ENCODE measurements at regions not wholly inside any gene's neighbourhood (a gene's known extent, or its start where the extent isn't known, plus 50 kb on each side); places are given as distances from the start of the nearest gene placed in this dataset.
"Not testable (repeated sequence)": the region's sequence is repeated elsewhere in the genome, so short reads cannot be mapped to it uniquely, and the experiment has no call there.

DNA sequence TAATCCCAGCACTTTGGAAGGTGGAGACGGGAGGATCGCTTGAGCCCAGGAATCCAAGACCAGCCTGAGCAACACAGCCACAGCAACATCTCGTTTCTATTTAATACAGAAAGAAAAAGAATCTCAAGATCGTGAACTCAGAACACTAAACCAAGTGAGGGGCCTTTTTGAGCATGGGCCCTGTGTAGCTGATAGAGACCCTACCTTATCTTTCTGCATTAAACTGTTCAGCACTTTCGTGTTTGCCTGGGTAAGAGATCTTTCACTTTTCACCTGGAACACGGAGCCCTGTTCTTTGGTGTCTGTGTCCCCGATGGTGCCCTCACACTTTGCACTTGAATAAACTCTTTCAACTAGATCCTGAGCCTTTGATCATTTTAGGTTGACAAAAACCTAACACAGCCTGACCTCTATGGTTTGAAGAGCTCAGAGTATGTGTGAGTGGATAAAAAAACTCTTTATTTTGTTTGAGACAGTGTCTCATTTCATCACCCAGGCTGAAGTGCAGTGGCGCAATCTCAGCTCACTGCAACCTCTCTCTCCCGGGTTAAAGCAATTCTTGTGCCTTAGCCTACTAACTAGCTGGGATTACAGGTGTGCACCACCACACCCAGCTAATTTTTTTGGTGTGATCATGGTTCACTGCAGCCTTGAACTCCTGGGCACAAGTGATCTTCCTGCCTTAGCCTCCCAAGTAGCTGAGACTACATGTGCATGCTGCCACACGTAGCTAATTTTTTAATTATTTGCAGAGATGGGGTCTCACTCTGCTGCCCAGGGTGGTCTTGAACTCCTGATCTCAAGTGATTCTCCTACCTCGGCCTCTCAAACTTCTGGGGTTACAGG, 83.8 kb upstream of the GRIN2A start:
- Mint-ChIP-seq H3K27me3 (ENCODE audit: insufficient read depth) (no peaks in the 10 kb centered on the region), H3K36me3 (ENCODE audit: low read depth) (no peaks in the 10 kb centered on the region), H3K4me1 (no peaks in the 10 kb centered on the region), H3K4me3 (no peak overlapping the region), H3K27ac (no peak overlapping the region), H3K9me3 (peaks cover 20% of the 10 kb centered on the region)
- TF ChIP-seq, protein P1, sequence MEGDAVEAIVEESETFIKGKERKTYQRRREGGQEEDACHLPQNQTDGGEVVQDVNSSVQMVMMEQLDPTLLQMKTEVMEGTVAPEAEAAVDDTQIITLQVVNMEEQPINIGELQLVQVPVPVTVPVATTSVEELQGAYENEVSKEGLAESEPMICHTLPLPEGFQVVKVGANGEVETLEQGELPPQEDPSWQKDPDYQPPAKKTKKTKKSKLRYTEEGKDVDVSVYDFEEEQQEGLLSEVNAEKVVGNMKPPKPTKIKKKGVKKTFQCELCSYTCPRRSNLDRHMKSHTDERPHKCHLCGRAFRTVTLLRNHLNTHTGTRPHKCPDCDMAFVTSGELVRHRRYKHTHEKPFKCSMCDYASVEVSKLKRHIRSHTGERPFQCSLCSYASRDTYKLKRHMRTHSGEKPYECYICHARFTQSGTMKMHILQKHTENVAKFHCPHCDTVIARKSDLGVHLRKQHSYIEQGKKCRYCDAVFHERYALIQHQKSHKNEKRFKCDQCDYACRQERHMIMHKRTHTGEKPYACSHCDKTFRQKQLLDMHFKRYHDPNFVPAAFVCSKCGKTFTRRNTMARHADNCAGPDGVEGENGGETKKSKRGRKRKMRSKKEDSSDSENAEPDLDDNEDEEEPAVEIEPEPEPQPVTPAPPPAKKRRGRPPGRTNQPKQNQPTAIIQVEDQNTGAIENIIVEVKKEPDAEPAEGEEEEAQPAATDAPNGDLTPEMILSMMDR (conservative IDR thresholded peaks at IDR 0.05) = no peak
- Histone ChIP-seq H3K4me1 (ENCODE audit: control insufficient read depth, insufficient read depth, low read length) (no peaks in the 10 kb centered on the region), H3K36me3 (ENCODE audit: control insufficient read depth, insufficient read depth, low read length) (no peaks in the 10 kb centered on the region), H3K4me3 (ENCODE audit: low read length) (no peak overlapping the region), H3K9me3 (ENCODE audit: control insufficient read depth, low read length) (peaks cover 11% of the 10 kb centered on the region), H3K9ac (ENCODE audit: extremely low read depth, low read length, poor library complexity, severe bottlenecking) (no peak overlapping the region), H3K27ac (ENCODE audit: low read depth, low read length) (no peak overlapping the region), H3K27me3 (ENCODE audit: control insufficient read depth, insufficient read depth, low read length, poor library complexity, severe bottlenecking) (no peaks in the 10 kb centered on the region)
- 76 to 88% methylated on average over 8 to 11 of the region's 11 CpGs for WGBS, 2 experiments (ENCODE audit: insufficient coverage in 1 of 2, insufficient read length in 1 of 2)
- no peak for DNase-seq

DNA sequence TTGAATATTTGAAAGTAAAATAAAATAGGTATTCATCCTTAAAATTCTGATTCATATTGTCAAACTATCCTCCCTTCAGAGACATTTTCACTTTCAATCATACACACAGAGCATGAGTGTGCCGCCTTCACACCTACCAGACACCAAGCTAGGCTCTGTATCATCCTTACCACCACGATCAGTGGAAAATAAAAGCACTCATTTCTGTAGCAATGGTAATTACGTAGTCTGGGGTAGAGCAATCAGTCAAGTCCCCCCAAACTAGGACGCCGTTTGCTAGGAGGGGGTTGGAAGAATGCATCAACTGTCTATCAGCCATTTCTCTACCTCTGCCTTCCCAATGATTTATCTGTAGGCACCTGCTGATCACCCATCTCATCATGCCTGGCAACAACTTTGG, 84.6 kb upstream of the GRIN2A start:
- Mint-ChIP-seq H3K9me3 (peaks cover 22% of the 10 kb centered on the region), H3K4me3 (no peak overlapping the region), H3K27ac (no peak overlapping the region), H3K36me3 (ENCODE audit: low read depth) (no peaks in the 10 kb centered on the region), H3K27me3 (ENCODE audit: insufficient read depth) (no peaks in the 10 kb centered on the region), H3K4me1 (no peaks in the 10 kb centered on the region)
- no peaks in the 10 kb centered on the region for H3K4me1 ChIP-seq (ENCODE audit: control insufficient read depth, insufficient read depth, low read length)
- no peaks in the 10 kb centered on the region for H3K36me3 ChIP-seq (ENCODE audit: control insufficient read depth, insufficient read depth, low read length)
- no peak overlapping the region for H3K9ac ChIP-seq (ENCODE audit: extremely low read depth, low read length, poor library complexity, severe bottlenecking)
- TF ChIP-seq, protein P1 (conservative IDR thresholded peaks at IDR 0.05) = no peak
- no peak for DNase-seq
- H3K27me3 ChIP-seq (ENCODE audit: control insufficient read depth, insufficient read depth, low read length, poor library complexity, severe bottlenecking) = no peaks in the 10 kb centered on the region
- peaks cover 11% of the 10 kb centered on the region for H3K9me3 ChIP-seq (ENCODE audit: control insufficient read depth, low read length)
- H3K4me3 ChIP-seq (ENCODE audit: low read length) = no peak overlapping the region
- WGBS, 2 experiments (ENCODE audit: insufficient coverage in 1 of 2, insufficient read length in 1 of 2) = 81 to 96% methylated on average over 3 to 5 of the region's 5 CpGs
- no peak overlapping the region for H3K27ac ChIP-seq (ENCODE audit: low read depth, low read length)

DNA sequence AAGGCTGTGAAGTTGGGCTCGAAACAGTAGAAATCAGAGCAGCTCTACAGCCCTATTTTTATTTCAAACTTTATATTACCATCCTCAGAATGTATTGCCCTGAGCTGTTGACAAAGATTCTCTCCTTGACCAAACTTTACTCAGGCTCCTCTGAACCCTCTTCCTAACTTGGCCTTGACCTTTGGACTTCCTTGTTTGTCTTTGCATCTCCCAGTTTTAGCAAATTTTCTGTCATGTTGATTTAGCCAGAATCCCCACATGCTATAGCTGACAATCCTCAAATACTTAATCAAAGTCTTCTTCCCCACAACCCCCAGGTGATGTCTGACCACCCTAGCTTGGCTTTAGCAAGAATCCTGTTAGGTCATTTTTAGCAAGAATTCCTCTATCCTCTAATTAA, 87.4 kb upstream of the GRIN2A start:
- H3K4me1 ChIP-seq (ENCODE audit: control insufficient read depth, insufficient read depth, low read length) = no peaks in the 10 kb centered on the region
- peaks cover 4% of the 10 kb centered on the region for H3K36me3 ChIP-seq (ENCODE audit: control insufficient read depth, insufficient read depth, low read length)
- no peak for DNase-seq
- Mint-ChIP-seq H3K36me3 (ENCODE audit: low read depth) (peaks cover 2% of the 10 kb centered on the region), H3K4me3 (no peak overlapping the region), H3K27ac (no peak overlapping the region), H3K4me1 (no peaks in the 10 kb centered on the region), H3K9me3 (peaks cover 46% of the 10 kb centered on the region), H3K27me3 (ENCODE audit: insufficient read depth) (no peaks in the 10 kb centered on the region)
- no peaks in the 10 kb centered on the region for H3K27me3 ChIP-seq (ENCODE audit: control insufficient read depth, insufficient read depth, low read length, poor library complexity, severe bottlenecking)
- peaks cover 24% of the 10 kb centered on the region for H3K9me3 ChIP-seq (ENCODE audit: control insufficient read depth, low read length)
- no peak overlapping the region for H3K9ac ChIP-seq (ENCODE audit: extremely low read depth, low read length, poor library complexity, severe bottlenecking)
- no peak overlapping the region for H3K4me3 ChIP-seq (ENCODE audit: low read length)
- TF ChIP-seq, protein P1 (conservative IDR thresholded peaks at IDR 0.05) = no peak
- no peak overlapping the region for H3K27ac ChIP-seq (ENCODE audit: low read depth, low read length)
- 68% methylated on average over 1 of the region's 1 CpG; no CpG with 5 or more reads in 1 of the 2 experiments for WGBS, 2 experiments (ENCODE audit: insufficient coverage in 1 of 2, insufficient read length in 1 of 2)

DNA sequence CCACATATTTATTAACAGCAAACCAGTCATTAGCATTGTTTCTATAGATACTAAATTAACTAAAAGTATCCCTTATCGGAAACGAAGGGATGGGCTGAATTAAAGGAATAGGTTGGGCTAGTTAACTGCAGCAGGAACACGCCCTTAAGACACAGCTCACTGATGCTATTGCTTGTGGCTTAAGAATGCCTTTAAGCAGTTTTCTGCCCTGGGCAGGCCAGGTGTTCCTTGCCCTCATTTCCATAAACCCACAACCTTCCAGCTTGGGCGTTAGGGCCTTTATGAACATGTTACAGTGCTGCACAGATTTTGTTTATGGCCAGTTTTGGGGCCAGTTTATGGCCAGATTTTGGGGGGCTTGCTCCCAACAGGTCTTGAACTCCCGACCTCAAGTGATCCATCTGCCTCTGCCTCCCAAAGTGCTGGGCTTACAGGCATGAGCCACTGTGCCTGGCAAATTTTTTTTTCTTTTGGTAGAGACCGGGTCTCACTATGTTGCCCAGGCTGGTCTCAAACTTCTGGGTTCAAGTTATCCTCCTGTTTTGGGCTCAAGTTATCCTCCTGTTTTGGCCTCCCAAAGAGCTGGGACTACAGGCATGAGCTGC, 90.1 kb upstream of the GRIN2A start:
- not testable (repeated sequence) for H3K4me3 ChIP-seq (ENCODE audit: low read length); H3K27ac Mint-ChIP-seq; H3K27me3 ChIP-seq (ENCODE audit: control insufficient read depth, insufficient read depth, low read length, poor library complexity, severe bottlenecking); H3K9ac ChIP-seq (ENCODE audit: extremely low read depth, low read length, poor library complexity, severe bottlenecking); H3K27me3 Mint-ChIP-seq (ENCODE audit: insufficient read depth); H3K4me1 ChIP-seq (ENCODE audit: control insufficient read depth, insufficient read depth, low read length); DNase-seq; H3K36me3 Mint-ChIP-seq (ENCODE audit: low read depth); H3K4me1 Mint-ChIP-seq; H3K27ac ChIP-seq (ENCODE audit: low read depth, low read length); H3K4me3 Mint-ChIP-seq; H3K36me3 ChIP-seq (ENCODE audit: control insufficient read depth, insufficient read depth, low read length)
- H3K9me3 ChIP-seq (ENCODE audit: control insufficient read depth, low read length) = peaks cover 37% of the 10 kb centered on the region
- WGBS, 2 experiments (ENCODE audit: insufficient coverage in 1 of 2, insufficient read length in 1 of 2) = 68 to 77% methylated on average over 4 to 6 of the region's 6 CpGs
- H3K9me3 Mint-ChIP-seq = peaks cover 65% of the 10 kb centered on the region

All from endodermal cell (in vitro differentiated cells).